Caco-2 (cell line): ENCODE measurements at regions not wholly inside any gene's neighbourhood (a gene's known extent, or its start where the extent isn't known, plus 50 kb on each side); places are given as distances from the start of the nearest gene placed in this dataset.

ENCODE experiments used
- BruUV-seq: library from RNA; stranded (reverse); fragments of 400-500 nt; replicated peaks from 2 replicates; lab custom pipeline; 2021; lab: Mats Ljungman, UMichigan
- CTCF ChIA-PET: fragments of 300-600 bp; sonication (Branson Sonifier 250); formaldehyde crosslinking; loops from one replicate; lab custom pipeline; 2022; ENCODE audit warnings: antibody characterized with exemption; lab: Charles Lee
- POLR2A ChIA-PET: fragments of 300-600 bp; sonication (Branson Sonifier 250); formaldehyde crosslinking; loops from one replicate; lab custom pipeline; 2022; ENCODE audit warnings: antibody characterized with exemption; lab: Charles Lee
- DNase-seq, 2 experiments: peaks; one replicate each; pipeline versions ENCODE4 v3.0.0 to v3.0.0-alpha.2; 2020 to 2022
- H3K27me3 ChIP-seq: replicated peaks from 2 replicates; pipeline ENCODE4 v1.6.0; 2011; ENCODE audit warnings: low read length; ENCODE audit not compliant: control insufficient read depth, insufficient read depth
- H3K36me3 ChIP-seq: 2 replicates; pipeline ENCODE4 v1.5.1; 2011; ENCODE audit warnings: low read length; ENCODE audit not compliant: control insufficient read depth, insufficient read depth
- H3K4me1 ChIP-seq: fragments of 250-450 bp; sonication (Bioruptor Pico); 2 replicates; pipeline ENCODE4 v1.5.1; 2020; ENCODE audit warnings: mild to moderate bottlenecking
- H3K4me3 ChIP-seq: 2 replicates; pipeline ENCODE4 v1.5.1; 2011; ENCODE audit warnings: low read depth, mild to moderate bottlenecking, control low read depth, low read length
- H3K9me3 ChIP-seq: fragments of 250-450 bp; sonication (Bioruptor Pico); 2 replicates; pipeline ENCODE4 v1.5.1; 2020; ENCODE audit warnings: mild to moderate bottlenecking, moderate library complexity
- H3K27ac Mint-ChIP-seq: one replicate; pipeline ENCODE4 v1.8.0; 2022; ENCODE audit warnings: mixed read lengths; ENCODE audit not compliant: unreplicated experiment
- H3K27me3 Mint-ChIP-seq: one replicate; pipeline ENCODE4 v1.8.0; 2022; ENCODE audit warnings: mixed read lengths; ENCODE audit not compliant: insufficient read depth, unreplicated experiment
- H3K36me3 Mint-ChIP-seq: one replicate; pipeline ENCODE4 v1.8.0; 2022; ENCODE audit warnings: mild to moderate bottlenecking, mixed read lengths; ENCODE audit not compliant: insufficient read depth, unreplicated experiment
- H3K4me1 Mint-ChIP-seq: one replicate; pipeline ENCODE4 v1.8.0; 2022; ENCODE audit warnings: low read depth, mixed read lengths; ENCODE audit not compliant: unreplicated experiment
- H3K4me3 Mint-ChIP-seq: one replicate; pipeline ENCODE4 v1.8.0; 2022; ENCODE audit warnings: mild to moderate bottlenecking, moderate library complexity, mixed read lengths; ENCODE audit not compliant: unreplicated experiment
- H3K9me3 Mint-ChIP-seq: one replicate; pipeline ENCODE4 v1.8.0; 2022; ENCODE audit warnings: mixed read lengths; ENCODE audit not compliant: unreplicated experiment
- CTCF ChIP-seq, 2 experiments: fragments of 200-600 bp in 1 of 2; IDR thresholded peaks; 1 replicate in 1 of 2; 2 replicates in 1 of 2; pipeline versions ENCODE4 v1.5.1 to v1.8.0; 2011 to 2022; ENCODE audit warnings: antibody characterized with exemption in 1 of 2, control low read depth in 1 of 2, inconsistent platforms in 1 of 2, low read depth in 1 of 2, low read length in 1 of 2, mild to moderate bottlenecking in 1 of 2, moderate library complexity in 1 of 2; ENCODE audit not compliant: insufficient read depth in 1 of 2, severe bottlenecking in 1 of 2, unreplicated experiment in 1 of 2
- intact Hi-C: fragments of 100-400 bp; cut with micrococcal nuclease; formaldehyde crosslinking; loops from one replicate; pipeline ENCODE4 v1.10.0; 2022; ENCODE audit not compliant: unreplicated experiment

- no peaks in the 10 kb centered on the region; the same call in 1 of the 2 replicates for H3K9me3 ChIP-seq
- no peak overlapping the region for H3K4me3 ChIP-seq
- Mint-ChIP-seq H3K4me3 (peak overlapping the region; percentile 48), H3K27me3 (no peaks in the 10 kb centered on the region), H3K4me1 (peaks cover 62% of the 10 kb centered on the region), H3K9me3 (peaks cover 26% of the 10 kb centered on the region), H3K27ac (peak overlapping the region; percentile 95), H3K36me3 (peaks cover 32% of the 10 kb centered on the region)
- intact Hi-C loops = loop anchor here (1.0 kb wide), 4 partner anchors 11 to 461 kb away; no protein-coding TSS in a partner anchor
- TSS peak; percentile 58 for BruUV-seq
- H3K36me3 ChIP-seq = no peaks in the 10 kb centered on the region; the same call in 1 of the 2 replicates
- no peak for TF ChIP-seq CTCF (IDR thresholded peaks at IDR 0.05; ENCODE audit: insufficient read depth in 1 of 2, low read depth in 1 of 2, low read length in 1 of 2, severe bottlenecking in 1 of 2, unreplicated experiment in 1 of 2)
- H3K4me1 ChIP-seq = peaks cover 92% of the 10 kb centered on the region
- CTCF ChIA-PET = interaction anchor here (0.7 kb wide), 1 partner anchor 136 kb away, joined by 4 read pairs; no protein-coding TSS in a partner anchor
- H3K27me3 ChIP-seq = no peaks in the 10 kb centered on the region
- DNase-seq = peak; percentile 50 to 76
- POLR2A ChIA-PET = interaction anchor here (1.0 to 2.2 kb wide), 2 partner anchors 11 to 252 kb away, joined by 4 to 15 read pairs; no protein-coding TSS in a partner anchor
Observed at GRCh38 chr13:76012091-76012721, 376.1 kb downstream of the LMO7 start.

GRCh38 chr13:76009267-76009890 is 373.2 kb downstream of the LMO7 start:
- Histone ChIP-seq H3K27me3 (no peaks in the 10 kb centered on the region), H3K4me1 (peaks cover 94% of the 10 kb centered on the region), H3K36me3 (no peaks in the 10 kb centered on the region; the same call in 1 of the 2 replicates), H3K9me3 (no peaks in the 10 kb centered on the region; the same call in 1 of the 2 replicates), H3K4me3 (no peak overlapping the region)
- no peak for TF ChIP-seq CTCF (IDR thresholded peaks at IDR 0.05; ENCODE audit: insufficient read depth in 1 of 2, low read depth in 1 of 2, low read length in 1 of 2, severe bottlenecking in 1 of 2, unreplicated experiment in 1 of 2)
- DNase-seq = peak; percentile 47 to 48
- Mint-ChIP-seq H3K4me1 (peaks cover 51% of the 10 kb centered on the region), H3K4me3 (peak overlapping the region; percentile 61), H3K9me3 (peaks cover 5% of the 10 kb centered on the region), H3K27ac (peak overlapping the region; percentile 95), H3K27me3 (no peaks in the 10 kb centered on the region), H3K36me3 (peaks cover 30% of the 10 kb centered on the region)
- BruUV-seq = no TSS peak
- ChIA-PET POLR2A (interaction anchor here (1.0 kb wide), 1 partner anchor 16 kb away, joined by 4 read pairs; no protein-coding TSS in a partner anchor), CTCF (interaction anchor here (0.9 to 1.0 kb wide), 2 partner anchors 14 to 132 kb away, joined by 3 to 4 read pairs; no protein-coding TSS in a partner anchor)
- intact Hi-C loops = loop anchor here (2.0 to 10.0 kb wide), 3 partner anchors 13 to 341 kb away; no protein-coding TSS in a partner anchor

- TF ChIP-seq CTCF (IDR thresholded peaks at IDR 0.05; ENCODE audit: insufficient read depth in 1 of 2, low read depth in 1 of 2, low read length in 1 of 2, severe bottlenecking in 1 of 2, unreplicated experiment in 1 of 2) = no peak
- no peaks in the 10 kb centered on the region for H3K27me3 Mint-ChIP-seq
- BruUV-seq = no TSS peak
- no peaks in the 10 kb centered on the region; the same call in 1 of the 2 replicates for H3K36me3 ChIP-seq
- peaks cover under 1% of the 10 kb centered on the region for H3K36me3 Mint-ChIP-seq
- no peak overlapping the region for H3K4me3 Mint-ChIP-seq
- H3K9me3 Mint-ChIP-seq = no peaks in the 10 kb centered on the region
- no peak for DNase-seq
- intact Hi-C loops = loop anchor here (10.0 kb wide), 1 partner anchor 320 kb away; no protein-coding TSS in a partner anchor
- peaks cover 51% of the 10 kb centered on the region for H3K4me1 ChIP-seq
- H3K4me1 Mint-ChIP-seq = peaks cover 23% of the 10 kb centered on the region
- ChIA-PET CTCF (no interaction called here), POLR2A (no interaction called here)
- no peaks in the 10 kb centered on the region for H3K9me3 ChIP-seq
- no peaks in the 10 kb centered on the region for H3K27me3 ChIP-seq
- no peak overlapping the region for H3K4me3 ChIP-seq
- H3K27ac Mint-ChIP-seq = no peak overlapping the region
Observed at GRCh38 chr13:76004416-76004815, 368.3 kb downstream of the LMO7 start.
